Thyroid gland (tissue), 4 donors: ENCODE measurements at regions not wholly inside any gene's neighbourhood (a gene's known extent, or its start where the extent isn't known, plus 50 kb on each side); places are given as distances from the start of the nearest gene placed in this dataset.

Experiments
- DNase-seq, 2 donors: peaks; one replicate each; pipeline ENCODE4 v3.0.0-alpha.2; 2019
- H3K27ac ChIP-seq, 3 donors: fragments of 200-600 bp; sonication (generic); 1 replicate in 2 of 3; 2 replicates in 1 of 3; pipeline ENCODE4 v1.5.1; 2016 to 2019; ENCODE audit warnings: mild to moderate bottlenecking in 1 of 3, moderate library complexity in 1 of 3
- H3K27me3 ChIP-seq: fragments of 200-600 bp; sonication (generic); one replicate; pipeline ENCODE4 v1.5.1; 2019
- H3K36me3 ChIP-seq, 2 donors: fragments of 200-600 bp; sonication (generic); one replicate each; pipeline ENCODE4 v1.5.1; 2016 to 2019
- H3K4me1 ChIP-seq, 2 donors: fragments of 200-600 bp; sonication (generic); one replicate each; pipeline ENCODE4 v1.5.1; 2017 to 2019
- H3K4me3 ChIP-seq, 3 donors: fragments of 200-600 bp; sonication (generic); replicated peaks in 1 of 3; 1 replicate in 2 of 3; 2 replicates in 1 of 3; pipeline ENCODE4 v1.5.1; 2016; ENCODE audit warnings: mild to moderate bottlenecking in 1 of 3
- H3K9me3 ChIP-seq: fragments of 200-600 bp; sonication (generic); one replicate; pipeline ENCODE4 v1.5.1; 2017
- CTCF ChIP-seq, 6 experiments: fragments of 200-600 bp in 3 of 6; fragments of 450-650 bp in 3 of 6; sonication (generic) in 3 of 6; IDR thresholded peaks; one replicate each; pipeline ENCODE4 v1.5.1; 2016 to 2019; ENCODE audit warnings: antibody characterized with exemption in 6 of 6, mild to moderate bottlenecking in 2 of 6, inconsistent platforms in 1 of 6, moderate library complexity in 1 of 6
- POLR2A ChIP-seq, 2 donors: fragments of 450-650 bp; IDR thresholded peaks; one replicate each; pipeline ENCODE4 v1.6.1; 2017; ENCODE audit warnings: antibody characterized with exemption in 2 of 2, mild to moderate bottlenecking in 2 of 2, moderate library complexity in 1 of 2
- WGBS, 2 donors: methylation state at CpG; one replicate each; pipeline ENCODE4 v1.1.5; 2017; 5-methylcytosine and 5-hydroxymethylcytosine counted together
- intact Hi-C: fragments of 100-400 bp; cut with DNase I; formaldehyde crosslinking; loops from one replicate; pipeline ENCODE4 v1.15.1; 2023

DNA sequence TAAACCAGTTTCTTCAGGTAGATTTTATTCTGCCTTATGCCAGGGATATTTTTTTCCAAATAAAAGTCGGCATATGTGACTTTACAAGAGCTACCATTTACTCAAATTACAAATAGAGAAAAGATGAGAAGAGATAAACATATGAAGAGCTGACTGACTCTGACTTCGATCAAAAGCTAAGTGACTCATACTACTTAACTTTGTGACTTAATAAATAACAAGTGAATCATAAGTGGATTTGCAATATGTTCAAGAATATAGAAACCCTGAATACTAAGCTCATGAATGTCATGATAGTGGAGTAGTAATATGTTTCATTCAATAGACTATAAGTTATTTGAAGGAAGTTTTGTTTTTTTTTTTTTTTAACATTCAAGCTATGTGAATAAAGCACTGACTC is 130.5 kb upstream of the ANO3 start:
- Histone ChIP-seq H3K9me3 (no peaks in the 10 kb centered on the region), H3K4me1 (no peaks in the 10 kb centered on the region), H3K4me3 (no peak overlapping the region), H3K27me3 (no peaks in the 10 kb centered on the region), H3K27ac (no peak overlapping the region), H3K36me3 (no peaks in the 10 kb centered on the region)
- DNase-seq: no peak
- TF ChIP-seq POLR2A (IDR thresholded peaks at IDR 0.05) (no peak), CTCF (IDR thresholded peaks at IDR 0.05) (no peak)
- WGBS, 2 donors: 82 to 84% methylated on average over 2 of the region's 2 CpGs
- intact Hi-C loops: no loop called here

DNA sequence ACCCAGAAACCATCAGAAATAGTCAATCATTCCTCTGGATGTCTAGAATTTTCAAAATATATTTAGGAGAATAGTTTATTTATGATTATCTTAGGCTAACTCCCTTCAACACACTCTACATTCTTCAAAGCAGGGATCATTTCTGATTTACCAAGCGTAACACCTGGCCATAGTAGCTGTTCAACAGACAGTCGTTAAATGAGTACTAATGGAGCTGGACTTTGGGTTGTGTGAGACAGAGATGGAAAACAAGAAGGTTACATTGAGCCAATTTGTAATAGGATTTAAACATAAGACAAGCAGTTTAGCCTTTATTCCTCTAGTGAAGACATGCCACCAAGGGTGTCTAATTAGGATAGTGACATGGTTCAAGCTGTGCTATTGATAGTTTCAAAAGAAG is 129.2 kb upstream of the ANO3 start:
- DNase-seq: no peak
- 83 to 89% methylated on average over 2 of the region's 2 CpGs for WGBS, 2 donors
- H3K27ac ChIP-seq: no peak overlapping the region
- no peaks in the 10 kb centered on the region for H3K27me3 ChIP-seq
- intact Hi-C loops: no loop called here
- no peaks in the 10 kb centered on the region for H3K4me1 ChIP-seq
- no peak overlapping the region for H3K4me3 ChIP-seq
- no peak for TF ChIP-seq CTCF (IDR thresholded peaks at IDR 0.05)
- TF ChIP-seq POLR2A (IDR thresholded peaks at IDR 0.05): no peak
- no peaks in the 10 kb centered on the region for H3K36me3 ChIP-seq
- H3K9me3 ChIP-seq: no peaks in the 10 kb centered on the region

DNA sequence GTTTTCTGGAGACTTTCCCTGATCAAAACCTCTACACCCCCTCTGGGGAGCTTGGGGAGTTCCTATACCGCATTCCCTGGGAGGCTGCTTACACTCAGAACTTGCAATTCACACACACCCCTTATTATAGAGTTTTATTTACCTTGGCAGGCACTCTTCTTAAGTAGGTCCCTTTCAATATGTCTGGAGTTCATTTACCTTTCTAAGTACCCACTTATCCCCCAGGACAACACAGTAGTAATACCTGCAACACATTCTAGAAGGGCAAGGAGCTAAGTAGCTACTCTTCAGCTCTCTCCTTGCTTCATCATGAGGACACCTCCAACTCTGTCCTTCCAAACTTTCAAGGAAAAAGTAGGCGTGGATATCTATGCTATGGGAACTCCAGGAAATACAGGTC is 127.8 kb upstream of the ANO3 start:
- Histone ChIP-seq H3K4me3 (no peak overlapping the region), H3K4me1 (no peaks in the 10 kb centered on the region), H3K27ac (no peak overlapping the region), H3K9me3 (no peaks in the 10 kb centered on the region), H3K36me3 (no peaks in the 10 kb centered on the region), H3K27me3 (no peaks in the 10 kb centered on the region)
- TF ChIP-seq CTCF (IDR thresholded peaks at IDR 0.05) (no peak), POLR2A (IDR thresholded peaks at IDR 0.05) (no peak)
- intact Hi-C loops: no loop called here
- WGBS, 2 donors: 16 to 33% methylated on average over 2 of the region's 2 CpGs
- DNase-seq: no peak

- TF ChIP-seq POLR2A (IDR thresholded peaks at IDR 0.05): no peak
- no peak for TF ChIP-seq CTCF (IDR thresholded peaks at IDR 0.05)
- Histone ChIP-seq H3K4me3 (no peak overlapping the region), H3K36me3 (no peaks in the 10 kb centered on the region), H3K9me3 (no peaks in the 10 kb centered on the region), H3K27ac (no peak overlapping the region), H3K27me3 (no peaks in the 10 kb centered on the region), H3K4me1 (no peaks in the 10 kb centered on the region)
- no peak for DNase-seq
- intact Hi-C loops: no loop called here
- 80 to 81% methylated on average over 5 of the region's 5 CpGs for WGBS, 2 donors
Observed at GRCh38 chr11:26204839-26205238, 127.1 kb upstream of the ANO3 start.

DNA sequence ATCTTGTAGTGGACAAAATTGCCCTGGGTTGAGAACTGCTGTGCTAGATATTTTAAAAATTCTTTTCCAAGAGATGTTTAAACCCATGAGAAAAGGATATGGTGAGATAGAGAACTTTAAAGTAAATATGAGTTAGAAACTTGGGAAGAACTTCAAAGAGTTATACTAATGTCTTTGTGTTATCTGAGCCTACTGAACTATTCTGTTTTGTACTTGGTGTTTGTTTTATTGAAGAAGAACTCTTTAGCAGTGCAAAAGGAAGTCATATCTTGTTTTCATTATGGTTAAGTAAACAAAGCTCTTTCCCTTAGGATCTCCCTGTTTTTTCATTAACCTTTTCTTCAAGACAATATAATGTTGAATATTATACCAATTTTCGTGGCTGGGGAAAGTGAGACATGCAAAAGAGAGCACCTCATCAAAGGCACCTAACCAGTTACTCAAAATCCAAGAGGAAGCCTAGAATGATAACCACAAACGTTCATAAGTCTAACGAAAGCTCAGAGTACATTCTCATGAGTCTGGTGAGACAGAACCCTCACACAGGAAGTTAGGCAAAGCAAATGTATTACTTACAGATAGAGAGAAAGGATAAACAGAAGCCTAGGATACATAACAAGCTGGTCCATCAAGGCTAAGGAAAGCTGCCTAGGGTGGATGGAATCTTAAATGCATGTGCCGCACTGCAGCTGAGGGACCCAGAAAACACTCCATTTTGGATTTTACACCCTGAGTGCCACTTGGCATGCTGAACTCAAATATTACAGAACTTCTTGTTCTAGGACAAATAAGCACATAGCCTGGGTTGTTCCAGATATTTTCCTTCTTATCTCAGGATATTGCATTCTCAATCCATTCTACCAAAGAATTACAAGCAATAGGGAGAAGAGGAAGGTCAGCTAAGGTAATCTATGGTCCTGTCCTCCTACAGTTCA is 112.5 kb upstream of the ANO3 start:
- Histone ChIP-seq H3K9me3 (no peaks in the 10 kb centered on the region), H3K4me1 (no peaks in the 10 kb centered on the region), H3K36me3 (no peaks in the 10 kb centered on the region), H3K27ac (no peak overlapping the region), H3K4me3 (no peak overlapping the region), H3K27me3 (no peaks in the 10 kb centered on the region)
- DNase-seq: no peak
- TF ChIP-seq POLR2A (IDR thresholded peaks at IDR 0.05): no peak
- no peak for TF ChIP-seq CTCF (IDR thresholded peaks at IDR 0.05)
- WGBS, 2 donors: 59 to 72% methylated on average over 4 of the region's 4 CpGs
- intact Hi-C loops: no loop called here
